Dedifferentiated amniotic fluid mesenchymal stem cell (primary cell): ENCODE measurements at regions not wholly inside any gene's neighbourhood (a gene's known extent, or its start where the extent isn't known, plus 50 kb on each side); places are given as distances from the start of the nearest gene placed in this dataset.
A peak's percentile ranks its signal among the peaks of the same experiment; 100 is the strongest.
"Not testable (repeated sequence)": the region's sequence is repeated elsewhere in the genome, so short reads cannot be mapped to it uniquely, and the experiment has no call there.

Experiments used
- DNase-seq: peaks from one replicate; pipeline ENCODE4 v3.0.0-alpha.2; 2016; ENCODE audit errors: extremely low spot score

DNA sequence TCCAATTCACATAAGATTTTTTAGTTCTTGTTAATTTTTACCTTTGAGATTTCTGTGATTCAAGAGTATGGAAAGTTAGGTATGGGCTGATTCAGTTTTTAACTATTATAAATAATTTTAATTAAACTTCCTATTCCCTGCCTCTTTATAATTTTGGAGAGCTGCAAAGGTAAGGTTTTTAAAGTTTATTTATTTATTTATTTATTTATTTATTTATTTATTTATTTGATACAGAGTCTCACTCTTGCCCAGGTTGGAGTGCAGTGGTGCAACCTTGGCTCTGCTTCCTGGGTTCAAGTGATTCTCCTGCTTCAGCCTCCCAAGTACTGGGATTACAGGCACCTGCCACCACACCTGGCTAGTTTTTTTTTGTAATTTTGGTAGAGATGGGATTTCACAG is 215.5 kb upstream of the FIGN start:
- no peak for DNase-seq

DNA sequence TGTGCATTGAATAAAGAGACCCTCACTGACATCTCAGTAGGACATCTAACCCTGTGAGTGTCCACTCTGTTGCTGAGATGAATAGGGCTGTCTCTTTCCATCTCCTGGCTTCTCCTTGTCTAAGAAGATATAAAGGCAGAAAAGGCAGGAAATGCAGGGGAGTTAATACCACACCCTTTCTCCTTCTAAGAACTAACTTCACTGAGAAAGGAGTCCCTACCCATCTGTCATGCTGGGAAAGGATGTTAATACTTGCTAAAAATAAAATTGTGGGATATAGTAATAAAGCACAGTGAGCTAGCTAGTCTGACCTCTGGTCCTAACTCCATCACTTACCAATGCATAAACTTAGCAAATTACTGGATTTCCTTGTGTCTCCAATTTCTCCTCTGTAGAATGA is 213.9 kb upstream of the FIGN start:
- DNase-seq: no peak

DNA sequence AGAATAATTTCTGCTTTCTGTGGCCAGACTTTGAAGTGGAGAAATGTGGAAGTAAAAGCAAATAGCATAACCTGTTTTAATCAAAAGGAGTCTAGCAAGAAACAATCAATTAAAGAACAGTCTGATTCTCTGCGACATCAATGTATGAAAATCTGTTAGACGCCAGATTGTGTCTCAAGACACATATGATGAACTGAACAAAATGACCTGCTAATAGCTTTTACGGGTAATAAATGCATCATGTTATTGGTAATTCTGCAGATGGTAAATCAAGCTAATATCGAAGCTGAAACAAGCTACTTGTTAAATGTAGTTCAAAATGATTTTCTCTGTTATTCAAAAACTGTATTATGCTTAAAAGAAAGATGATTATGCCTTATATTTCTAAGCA is 208.5 kb upstream of the FIGN start:
- DNase-seq: no peak

DNA sequence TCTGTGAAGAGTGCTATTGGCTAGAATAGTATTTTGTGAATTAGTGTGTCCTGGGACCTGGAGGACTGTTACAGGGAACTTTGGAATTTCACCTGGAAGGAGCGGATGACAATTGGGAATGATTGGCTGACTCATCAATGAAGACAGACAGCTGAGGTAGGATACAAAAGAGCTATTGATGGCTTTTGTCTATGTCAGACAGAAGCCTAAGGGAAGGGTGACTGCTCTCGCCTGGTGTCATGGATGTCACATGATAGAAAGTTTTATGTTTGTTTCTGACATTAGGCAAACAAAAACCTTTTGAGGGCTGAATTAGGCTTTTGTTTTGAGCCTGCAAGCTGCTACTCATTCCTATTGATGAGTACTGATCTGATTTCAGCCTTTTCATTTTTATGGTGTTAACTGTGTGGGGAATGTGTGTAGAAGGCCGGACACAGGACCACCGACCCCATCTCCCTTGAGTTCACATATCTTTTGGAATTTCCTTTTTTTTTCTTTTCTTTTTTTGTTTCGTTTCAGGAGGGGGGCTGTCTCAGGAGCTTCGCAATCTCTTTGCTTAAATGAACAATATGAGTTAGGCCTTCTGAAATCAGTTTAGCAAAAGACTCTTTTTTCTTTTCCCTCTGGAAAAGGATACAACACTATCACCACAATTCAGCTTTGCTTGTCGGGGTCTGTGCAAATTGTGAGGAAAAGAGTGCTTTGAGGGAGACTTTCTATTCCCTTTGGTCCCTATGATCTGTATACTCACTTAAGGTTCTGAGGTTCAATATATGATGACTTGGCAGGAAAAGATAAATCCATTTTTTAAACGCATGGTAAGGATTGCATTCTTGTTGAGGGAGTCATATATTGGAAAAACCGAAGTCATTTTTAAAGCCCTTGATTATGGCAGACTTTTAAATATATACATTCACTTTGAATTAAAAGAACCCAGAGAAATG is 207.9 kb upstream of the FIGN start:
- no peak for DNase-seq

DNA sequence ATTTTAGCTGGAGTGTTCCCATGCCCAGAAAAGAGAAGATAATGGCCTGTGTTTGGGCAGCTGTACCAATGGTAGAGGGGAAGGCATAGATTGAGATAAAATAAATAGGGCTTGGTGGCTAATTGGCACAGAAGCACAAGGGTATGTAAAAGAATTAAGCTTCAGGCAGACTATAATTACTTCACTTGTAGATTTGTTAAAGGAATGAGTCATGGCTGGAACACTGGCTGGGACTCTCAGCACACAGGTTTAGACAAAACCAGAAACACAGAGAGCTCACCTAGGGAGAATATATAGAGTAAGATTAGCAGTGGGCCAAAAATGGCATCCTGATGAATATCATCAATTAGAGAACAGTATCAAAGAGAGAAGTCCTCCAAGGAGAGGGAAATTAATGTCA is 198.3 kb upstream of the FIGN start:
- no peak for DNase-seq

DNA sequence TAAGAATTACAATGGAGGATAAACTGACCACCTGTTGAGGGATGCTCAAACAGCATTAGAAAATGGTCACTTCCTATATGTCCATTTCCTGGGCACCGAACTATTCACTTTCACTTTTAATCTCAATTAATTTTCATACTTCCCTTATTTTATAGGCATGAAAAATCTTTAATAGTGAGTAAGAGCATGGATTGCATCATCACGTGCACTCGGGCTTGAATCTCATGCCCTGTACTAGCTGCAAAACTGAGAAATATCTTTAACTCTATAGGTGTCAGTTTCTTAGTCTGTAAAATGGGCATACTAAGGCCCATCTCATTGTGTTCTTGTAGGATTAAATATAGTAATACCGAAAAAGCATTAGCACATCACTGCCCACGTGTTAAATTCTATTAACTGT is 183.9 kb upstream of the FIGN start:
- DNase-seq: no peak

DNA sequence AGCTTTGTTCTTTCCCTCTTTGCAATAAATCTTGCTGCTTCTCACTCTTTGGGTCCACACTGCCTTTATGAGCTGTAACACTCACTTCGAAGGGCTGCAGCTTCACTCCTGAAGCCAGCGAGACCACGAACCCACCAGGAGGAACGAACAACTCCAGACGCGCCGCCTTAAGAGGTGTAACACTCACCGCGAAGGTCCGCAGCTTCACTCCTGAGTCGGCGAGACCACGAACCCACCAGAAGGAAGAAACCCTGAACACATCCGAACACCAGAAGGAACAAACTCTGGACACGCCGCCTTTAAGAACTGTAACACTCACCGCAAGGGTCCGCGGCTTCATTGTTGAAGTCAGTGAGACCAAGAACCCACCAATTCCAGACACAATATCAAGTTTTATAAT is 178.7 kb upstream of the FIGN start:
- DNase-seq: not testable (repeated sequence)

DNA sequence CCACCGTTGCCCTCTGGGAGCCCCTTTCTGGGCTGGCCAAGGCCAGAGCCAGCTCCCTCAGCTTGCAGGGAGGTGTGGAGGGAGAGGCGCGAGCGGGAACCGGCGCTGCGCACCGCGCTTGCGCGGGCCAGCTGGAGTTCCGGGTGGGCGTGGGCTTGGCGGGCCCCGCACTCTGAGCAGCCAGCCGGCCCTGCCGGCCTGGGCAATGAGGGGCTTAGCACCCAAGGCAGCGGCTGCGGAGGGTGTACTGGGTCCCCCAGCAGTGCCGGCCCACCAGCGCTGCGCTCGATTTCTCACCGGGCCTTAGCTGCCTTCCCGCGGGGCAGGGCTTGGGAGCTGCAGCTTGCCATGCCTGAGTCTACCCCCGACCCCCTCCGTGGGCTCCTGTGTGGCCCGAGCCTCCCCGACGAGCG is 177.7 kb upstream of the FIGN start:
- not testable (repeated sequence) for DNase-seq

DNA sequence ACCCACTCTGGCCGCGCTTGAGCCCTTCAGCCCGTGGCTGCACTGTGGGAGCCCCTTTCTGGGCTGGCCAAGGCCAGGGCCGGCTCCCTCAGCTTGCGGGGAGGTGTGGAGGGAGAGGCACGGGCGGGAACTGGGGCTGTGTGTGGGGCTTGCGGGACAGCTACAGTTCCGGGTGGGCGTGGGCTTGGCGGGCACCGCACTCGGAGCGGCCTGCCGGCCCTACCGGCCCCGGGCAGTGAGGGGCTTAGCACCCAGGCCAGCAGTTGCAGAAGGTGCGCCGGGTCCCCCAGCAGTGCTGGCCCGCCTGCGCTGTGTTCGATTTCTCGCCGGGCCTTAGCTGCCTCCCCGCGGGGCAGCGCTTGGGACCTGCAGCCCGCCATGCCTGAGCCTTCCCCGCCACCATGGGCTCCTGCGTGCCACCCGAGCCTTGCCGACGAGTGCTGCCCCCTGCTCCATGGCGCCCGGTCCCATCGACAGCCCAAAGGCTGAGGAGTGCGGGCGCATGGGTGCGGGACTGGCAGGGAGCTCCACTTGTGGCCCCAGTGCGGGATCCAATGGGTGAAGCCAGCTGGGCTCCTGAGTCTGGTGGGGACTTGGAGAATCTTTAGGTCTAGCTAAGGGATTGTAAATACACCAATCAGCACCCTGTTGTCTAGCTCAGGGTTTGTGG is 173.7 kb upstream of the FIGN start:
- DNase-seq: no peak

DNA sequence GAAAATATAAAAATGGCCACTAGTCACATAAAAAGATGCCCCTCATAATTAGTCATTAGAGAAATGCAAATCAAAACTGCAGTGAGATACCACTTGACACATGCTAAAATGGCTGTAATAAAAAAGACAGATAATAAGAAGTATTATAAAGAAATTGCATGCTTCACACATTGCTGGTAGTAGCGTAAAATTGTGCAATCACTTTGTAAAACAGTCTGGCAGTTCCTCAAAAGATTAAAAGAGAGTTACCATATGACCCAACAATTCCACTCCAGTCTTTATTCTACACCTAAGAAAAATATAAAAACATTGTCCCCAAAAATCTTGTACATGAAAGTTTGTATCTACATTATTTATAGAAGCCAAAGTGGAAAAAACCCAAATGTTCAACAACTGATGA is 170.6 kb upstream of the FIGN start:
- no peak for DNase-seq

DNA sequence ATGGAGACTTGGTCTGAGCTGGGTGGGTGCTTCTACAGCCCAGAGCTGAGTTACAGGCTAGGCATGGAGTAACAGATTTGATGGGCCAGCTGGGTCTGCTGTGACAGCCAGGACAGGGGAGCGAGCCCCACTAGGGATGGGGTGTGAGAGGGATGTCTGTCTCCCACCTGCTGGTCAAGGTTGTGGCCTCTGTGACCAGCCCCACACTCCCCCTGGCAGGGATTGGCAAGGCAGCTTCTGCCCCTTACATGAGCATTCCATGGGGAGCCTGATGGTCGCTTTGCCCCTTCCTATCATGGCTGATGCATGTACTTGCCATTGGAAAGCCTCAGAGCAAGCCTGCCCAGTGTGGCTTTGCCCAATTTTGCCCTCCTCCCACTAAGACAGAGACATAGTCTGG is 162.0 kb upstream of the FIGN start:
- DNase-seq: no peak

DNA sequence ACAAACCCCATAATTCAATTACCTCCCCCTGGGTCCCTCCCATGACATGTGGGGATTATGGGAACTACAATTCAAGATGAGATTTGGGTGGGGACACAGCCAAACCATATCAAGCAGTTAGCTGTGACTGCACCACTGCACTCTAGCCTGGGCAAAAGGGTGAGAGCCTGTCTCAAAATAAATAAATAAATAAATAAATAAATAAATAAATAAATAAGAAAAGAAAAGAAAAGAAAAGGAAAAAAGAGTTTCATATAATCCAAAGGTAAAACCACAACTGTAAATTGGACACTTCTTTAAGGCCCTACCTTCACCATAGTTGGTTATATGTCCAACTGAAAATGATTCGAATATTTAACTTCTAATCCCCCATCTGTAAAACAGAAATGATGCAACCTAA is 157.6 kb upstream of the FIGN start:
- DNase-seq: not testable (repeated sequence)

DNA sequence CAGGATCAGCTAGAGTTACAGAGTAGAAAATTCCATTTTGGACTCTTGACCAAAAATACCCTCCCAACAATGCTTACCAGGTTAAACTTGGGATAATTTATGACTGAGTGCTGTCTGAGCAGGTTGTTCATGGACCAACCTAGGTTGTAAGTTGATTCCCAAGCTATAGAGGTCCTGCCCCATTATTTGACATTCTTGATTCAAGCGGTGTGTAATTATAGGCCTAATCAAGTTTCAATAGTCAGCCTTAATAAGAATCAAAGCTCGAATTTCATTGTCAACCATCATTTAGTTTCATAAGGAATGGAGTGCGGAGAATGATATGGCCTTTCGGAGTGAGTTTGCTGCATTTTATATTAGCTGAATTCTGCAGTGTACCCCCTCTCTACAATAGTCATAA is 152.8 kb upstream of the FIGN start:
- no peak for DNase-seq

DNA sequence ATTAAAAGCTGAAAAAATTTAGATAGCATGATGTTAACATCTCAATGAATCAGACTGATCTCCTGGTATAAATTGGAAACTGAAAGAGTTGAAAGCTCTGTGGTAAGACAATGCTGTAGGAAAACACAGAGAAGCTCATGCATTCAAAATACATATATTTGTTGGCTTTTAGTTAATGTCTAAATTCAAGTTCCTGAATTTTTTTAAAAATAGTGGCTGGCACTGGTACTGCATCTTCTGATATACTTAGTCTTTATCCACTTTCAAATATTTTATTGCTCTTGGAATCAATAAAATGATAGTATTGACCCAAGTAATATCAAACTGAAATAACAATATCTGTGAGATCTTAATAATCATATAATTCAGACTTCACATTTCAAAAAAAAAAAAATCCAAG is 151.4 kb upstream of the FIGN start:
- no peak for DNase-seq

DNA sequence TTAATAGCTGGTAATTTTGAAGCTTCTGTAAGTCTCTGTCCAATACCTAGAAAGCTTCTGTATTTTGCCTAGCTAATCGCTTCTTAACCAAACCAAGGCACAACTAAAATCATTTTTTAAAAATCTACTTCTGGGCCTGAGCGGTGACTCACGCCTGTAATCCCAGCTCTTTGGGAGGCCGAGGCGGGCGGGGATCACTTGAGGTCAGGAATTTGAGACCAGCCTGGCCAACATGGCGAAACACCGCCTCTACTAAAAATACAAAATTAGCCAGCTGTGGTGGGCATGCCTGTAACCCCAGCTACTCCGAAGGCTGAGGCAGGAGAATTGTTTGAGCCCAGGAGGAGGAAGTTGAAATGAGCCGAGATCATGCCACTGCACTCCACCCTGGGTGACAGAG is 148.6 kb upstream of the FIGN start:
- DNase-seq: no peak

DNA sequence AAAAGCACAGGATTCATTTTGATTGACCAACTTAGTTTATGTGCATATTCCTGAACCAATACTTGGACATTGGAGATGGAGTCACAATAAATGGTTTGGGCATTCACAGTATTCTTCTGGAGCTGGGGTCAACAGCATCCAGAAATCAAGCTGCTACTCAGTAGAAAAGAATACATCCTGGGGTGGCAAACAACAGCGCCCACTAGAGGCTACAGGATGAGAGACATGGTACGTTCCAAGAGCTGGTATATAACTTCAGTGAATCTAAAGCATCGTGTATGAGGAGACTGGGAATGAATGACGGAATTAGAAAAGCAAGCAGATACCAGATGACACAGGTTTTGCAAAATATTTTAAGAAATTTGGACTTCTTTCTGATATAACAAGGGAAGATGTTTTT is 142.9 kb upstream of the FIGN start:
- no peak for DNase-seq

DNA sequence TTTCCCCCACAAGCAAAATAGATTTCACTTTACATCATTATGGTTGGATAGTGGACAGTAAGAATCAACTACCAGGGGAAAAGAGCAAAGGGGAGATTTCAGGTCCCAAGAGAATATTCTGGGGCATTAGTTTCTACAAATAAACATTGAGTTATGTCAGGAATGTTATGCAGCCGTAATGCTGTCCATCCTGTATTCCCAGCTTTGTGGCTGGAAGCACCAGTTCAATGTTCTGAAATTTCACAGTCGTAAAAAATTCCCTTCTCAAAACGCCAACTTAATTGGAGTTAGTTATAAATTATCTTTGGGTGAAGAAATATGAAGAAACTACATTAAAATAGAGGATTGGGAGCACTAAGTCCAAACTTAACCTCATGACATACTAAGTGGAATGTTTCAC is 141.5 kb upstream of the FIGN start:
- peak; percentile 39 for DNase-seq

DNA sequence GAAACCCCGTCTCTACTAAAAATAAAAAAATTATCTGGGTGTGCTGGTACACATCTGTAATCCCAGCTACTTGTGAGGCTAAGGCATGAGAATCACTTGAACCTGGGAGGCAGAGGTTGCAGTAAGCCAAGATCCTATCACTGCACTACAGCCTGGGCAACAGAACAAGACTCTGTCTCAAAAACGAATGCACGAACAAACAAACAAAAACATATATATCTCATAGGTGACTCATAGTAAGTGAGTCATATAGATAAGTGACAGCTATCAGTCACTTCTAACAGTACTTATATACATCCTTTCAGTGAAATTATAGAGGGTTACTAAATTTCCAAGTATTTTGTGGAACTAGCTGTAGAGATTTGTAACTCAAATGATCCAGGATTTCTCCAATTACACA is 127.3 kb upstream of the FIGN start:
- DNase-seq: no peak

DNA sequence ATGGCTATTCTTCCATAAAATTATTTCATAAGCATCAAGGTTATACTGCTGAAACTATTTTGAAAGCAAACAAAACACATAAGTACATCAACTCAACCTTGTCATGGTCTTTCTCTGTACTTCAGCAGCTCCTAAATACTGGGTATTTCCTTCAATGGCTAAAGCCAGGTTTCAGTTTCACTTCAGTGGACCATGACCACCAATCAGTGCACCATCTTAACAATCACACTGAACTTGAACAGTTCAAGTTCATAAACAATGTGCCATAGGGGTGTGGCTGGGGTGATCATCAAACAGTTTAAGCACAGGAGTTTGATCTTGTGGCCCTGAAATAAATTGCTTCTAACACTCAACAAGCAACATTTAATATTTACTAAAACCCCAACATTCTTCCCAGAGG is 124.1 kb upstream of the FIGN start:
- no peak for DNase-seq

DNA sequence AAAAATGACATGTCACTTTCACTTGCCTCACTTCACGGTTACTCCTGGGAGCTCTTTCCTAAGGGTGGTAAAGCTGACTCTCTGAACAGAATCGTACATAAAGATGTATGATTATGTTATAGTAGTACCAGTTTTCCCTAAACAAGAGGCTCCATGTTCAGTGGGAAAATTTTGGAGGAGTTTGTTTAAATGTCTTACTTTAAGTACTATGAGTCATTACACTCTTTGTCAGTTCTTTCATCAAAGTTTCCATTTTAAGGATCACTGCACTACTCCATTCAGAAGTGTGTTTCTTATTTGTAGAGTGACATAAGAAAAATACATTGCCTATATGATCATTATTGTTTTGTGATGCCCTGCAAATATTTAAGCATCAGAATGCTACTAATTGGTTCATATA is 121.1 kb upstream of the FIGN start:
- DNase-seq: no peak

DNA sequence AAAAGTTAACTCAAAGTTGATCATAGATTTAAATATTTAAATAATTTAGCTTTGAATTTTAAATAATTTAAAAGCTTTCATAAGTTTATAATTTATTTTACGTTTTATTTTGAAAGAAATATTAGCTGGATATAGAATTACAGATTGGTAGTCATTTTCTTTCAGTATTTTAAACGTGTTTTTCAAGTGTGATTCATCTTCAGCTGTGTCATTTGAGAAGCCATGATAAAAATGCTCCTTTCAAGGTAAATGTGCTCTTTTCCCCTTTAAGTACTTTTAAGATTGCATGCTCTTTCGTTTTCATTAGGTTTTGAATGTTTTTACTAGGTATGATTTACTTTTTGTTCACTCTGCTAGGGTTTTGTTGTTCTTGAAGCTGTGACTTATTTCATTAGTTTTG is 116.8 kb upstream of the FIGN start:
- no peak for DNase-seq

DNA sequence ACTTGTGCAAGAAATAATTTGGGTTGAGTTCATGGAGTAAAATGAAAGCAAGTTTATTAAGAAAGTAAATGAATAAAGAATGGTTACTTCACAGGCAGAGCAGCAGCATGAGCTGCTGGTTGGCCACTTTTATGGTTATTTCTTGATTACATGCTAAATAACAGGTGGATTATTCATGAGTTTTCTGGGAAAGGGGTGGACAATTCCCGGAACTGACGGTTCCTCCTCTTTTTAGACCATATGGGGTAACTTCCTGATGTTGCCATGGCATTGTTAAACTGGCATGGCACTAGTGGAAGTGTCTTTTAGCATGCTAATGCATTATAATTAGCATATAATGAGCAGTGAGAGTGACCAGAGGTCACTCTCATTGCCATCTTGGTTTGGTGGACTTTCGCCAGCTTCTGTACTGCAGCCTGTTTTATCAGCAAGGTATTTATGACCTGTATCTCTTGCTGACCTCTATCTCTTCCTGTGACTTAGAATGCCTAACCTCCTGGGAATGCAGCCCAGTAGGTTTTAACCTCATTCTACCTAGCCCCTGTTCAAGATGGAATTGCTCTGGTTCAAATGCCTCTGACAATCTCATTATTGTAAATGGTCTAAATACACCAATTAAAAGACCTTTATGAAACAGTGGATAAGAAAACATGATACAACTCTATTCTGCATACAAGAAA is 114.1 kb upstream of the FIGN start:
- no peak for DNase-seq

DNA sequence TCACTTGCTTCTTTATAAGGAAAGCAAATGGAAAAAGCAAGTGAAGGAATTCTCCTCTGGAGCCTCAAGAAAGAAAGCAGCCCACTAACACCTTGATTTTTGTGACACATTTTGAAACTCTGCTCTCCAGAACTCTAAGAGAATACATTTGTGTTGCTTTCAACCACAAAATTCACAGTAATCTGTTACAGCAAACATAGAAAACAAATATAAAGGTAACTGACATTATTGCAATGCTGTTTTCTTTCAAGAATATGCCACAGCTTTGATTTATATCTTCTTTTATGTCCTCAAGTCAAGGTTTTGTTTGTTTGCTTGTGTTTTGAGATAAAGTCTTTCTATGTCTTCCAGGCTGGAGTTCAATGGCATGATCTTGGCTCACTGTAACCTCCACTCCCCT is 103.1 kb upstream of the FIGN start:
- no peak for DNase-seq
